HL-60/S4 (cell line): ENCODE measurements at regions not wholly inside any gene's neighbourhood (a gene's known extent, or its start where the extent isn't known, plus 50 kb on each side); places are given as distances from the start of the nearest gene placed in this dataset.
"Not testable (repeated sequence)": the region's sequence is repeated elsewhere in the genome, so short reads cannot be mapped to it uniquely, and the experiment has no call there.

ENCODE experiments used
- in situ Hi-C: fragments of 300-500 bp; cut with MboI; formaldehyde crosslinking; loops from 2 replicates; pipeline ENCODE4 v1.14.3; 2022; ENCODE audit warnings: low sequenced_read_pairs

DNA sequence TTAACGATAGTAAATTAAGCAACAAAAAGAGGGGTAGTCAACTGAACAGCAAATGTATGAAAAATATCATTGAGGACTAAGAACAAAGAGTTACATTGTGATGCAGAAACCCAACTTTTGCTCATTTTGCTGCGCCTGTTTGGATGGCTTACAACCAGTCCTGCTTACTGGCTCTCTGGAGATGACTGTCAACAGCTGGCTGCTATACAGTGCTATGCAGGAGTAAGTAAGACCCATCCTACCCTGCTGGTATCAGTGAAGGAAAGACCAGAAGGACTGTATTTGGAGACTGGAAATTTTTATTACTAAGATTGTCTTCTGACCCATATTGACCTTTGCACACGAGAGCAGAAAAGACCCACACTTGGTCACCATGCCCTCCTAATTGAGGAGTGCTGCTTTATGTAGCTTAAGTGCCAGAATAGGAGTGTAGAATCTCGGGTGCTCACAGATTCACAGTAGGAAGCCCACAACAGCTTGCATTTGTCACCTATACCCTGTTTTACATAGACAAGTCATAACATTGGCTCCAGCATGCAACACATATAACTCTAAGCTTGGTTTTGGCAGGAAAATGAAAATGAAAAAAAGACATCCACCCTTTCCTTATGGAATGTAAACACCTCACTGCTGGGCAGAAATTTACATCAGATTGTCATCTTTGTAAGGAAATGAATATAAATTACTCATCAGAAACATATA lies 1915.0 kb upstream of the CELF4 start:
- in situ Hi-C loops, result no loop called here

DNA sequence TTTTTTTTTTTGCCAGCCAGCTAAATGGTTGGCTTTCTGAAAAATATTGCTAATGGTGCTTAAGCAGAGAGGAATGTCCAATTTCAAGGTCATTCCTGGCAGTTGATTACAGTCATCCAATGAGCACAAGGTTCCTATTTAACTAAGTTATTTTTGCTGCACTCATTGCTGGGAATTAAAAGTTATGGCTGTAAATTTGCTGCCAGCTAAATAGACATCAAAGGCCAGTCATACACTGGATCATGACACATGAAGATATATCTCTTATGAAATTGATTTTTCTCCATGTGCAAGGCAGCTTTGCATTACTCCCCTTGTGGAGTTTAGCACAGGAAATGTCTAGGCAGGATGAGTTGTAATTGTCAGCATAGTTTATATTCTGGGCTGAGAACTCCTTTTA lies 1898.4 kb upstream of the CELF4 start:
- in situ Hi-C loops, result no loop called here

DNA sequence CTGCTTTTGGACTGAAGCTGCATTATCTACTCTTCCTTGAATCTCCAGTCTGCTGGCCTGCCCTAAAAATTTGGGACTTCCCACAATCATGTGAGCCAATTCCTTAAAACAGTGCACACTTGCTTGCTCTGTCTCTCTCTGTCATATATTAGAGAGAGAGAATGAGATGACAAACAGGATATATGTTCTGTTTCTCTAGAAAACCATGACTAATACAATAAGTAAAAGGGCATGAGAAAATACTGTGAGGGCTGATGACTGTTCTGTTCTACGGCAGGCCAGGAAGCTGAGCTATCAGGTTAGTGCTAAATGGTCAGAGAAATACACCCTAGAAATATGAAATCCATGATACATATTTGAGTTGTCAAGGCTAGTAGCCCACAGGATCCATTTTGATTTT lies 1896.8 kb upstream of the CELF4 start:
- in situ Hi-C loops, result no loop called here

DNA sequence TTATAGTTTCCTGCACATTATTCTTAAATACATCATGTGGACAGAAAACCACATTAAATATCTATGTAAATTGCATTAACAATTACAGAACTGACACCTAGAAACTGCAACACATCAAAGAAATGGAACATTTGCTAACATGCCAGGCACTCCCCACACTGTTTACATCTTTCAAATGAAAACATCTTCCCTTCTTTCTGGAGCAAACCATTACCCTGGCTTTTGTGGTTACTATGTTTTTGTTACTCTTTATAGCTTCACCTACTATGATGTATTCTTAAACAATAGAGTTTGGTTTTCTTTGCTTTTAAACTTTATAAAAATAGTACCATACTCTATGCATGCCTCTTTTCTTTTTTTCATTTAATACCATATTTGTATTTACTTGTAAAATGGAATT lies 1894.5 kb upstream of the CELF4 start:
- in situ Hi-C loops, result no loop called here

DNA sequence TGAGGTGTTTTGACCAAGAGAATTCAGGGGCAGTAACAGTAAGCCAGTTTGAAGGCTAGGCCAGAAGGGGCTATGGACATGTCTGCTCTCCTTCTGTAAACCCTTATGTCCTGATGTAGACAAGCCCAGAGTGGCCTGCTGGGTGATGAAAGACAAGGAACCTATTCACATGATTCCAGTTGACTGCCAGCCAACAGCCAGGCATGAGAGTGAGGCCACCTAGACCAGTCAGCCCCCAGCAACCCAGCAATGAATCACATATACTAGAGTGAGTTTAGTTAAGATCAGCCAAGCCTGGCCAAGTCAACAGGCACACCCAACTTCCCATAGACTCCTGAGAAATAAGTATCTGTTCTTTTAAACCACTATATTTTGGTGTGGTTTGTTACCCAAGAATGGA lies 1889.7 kb upstream of the CELF4 start:
- in situ Hi-C loops, result no loop called here

DNA sequence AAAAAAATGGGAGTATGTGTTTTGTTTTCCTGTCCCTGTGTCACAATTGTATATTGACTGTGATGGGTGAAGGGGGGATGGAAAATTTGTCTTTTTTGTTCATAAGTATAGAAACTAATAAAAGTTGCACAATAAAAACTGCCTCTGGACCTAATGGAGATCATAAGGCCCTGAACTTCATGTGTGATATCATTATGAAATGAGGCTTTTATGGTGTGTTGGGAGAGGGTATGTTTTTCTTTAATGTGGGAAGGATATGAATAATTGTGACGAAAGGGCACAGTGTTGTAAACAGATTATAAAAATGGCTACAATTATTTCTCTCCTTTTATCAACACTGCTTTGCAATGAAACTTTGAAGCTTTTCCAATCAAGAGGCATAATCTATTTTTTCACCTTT lies 1889.3 kb upstream of the CELF4 start:
- in situ Hi-C loops, result no loop called here

DNA sequence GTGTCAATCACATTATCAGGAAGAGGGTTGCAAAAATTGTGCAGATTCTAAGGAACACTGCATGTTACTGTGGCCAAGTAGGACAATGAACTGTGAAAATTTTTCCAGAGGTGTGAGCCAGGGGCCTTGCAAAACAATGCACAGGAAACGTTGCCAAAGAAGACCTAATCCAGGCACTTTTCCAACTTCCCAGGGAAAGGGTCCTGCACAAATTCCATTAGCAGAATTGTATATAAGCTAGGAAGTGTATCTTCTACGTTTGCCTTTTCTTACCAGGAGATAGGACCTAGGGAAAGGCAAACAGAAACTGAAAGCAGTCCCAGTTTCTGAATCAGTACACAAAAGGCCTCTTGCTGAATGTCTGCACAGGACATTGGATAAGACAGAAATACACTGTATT lies 1888.3 kb upstream of the CELF4 start:
- in situ Hi-C loops, result no loop called here

DNA sequence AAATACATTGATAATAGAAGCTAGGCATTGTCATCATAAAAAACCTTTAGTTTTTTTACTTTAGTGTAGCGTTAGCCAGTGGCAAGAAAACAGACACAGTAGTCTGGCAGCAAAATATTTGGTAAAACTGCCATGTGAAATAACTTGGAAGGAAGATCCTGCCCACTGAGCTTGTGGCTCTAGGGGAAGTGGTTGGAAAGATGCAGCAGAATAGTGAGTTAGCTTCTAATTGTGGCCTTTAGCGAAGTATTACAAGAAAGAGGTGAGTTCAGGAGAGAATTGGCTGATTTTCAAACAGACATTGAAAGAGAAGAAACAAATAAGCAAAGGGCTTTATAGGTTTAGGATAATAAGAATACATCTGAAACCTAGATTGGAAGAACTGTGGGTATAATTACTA lies 1887.8 kb upstream of the CELF4 start:
- in situ Hi-C loops, result no loop called here

DNA sequence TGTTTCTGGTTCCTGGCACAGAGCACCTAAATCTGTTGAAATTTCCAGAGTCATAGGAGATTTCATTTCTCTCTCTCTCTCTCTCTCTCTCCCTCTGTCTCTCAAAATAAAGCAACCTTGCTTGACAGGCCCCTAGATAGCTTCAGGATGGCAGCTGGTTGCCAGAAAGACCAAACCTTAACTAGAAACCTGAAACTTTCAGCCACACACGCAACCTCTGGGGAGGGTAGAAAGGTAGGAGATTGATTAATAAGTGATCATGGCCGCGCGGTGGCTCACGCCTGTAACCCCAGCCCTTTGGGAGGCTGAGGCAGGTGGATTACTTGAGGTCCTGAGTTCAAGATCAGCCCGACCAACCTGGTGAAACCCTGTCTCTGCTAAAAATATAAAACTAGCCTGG lies 1885.4 kb upstream of the CELF4 start:
- in situ Hi-C loops, result no loop called here

DNA sequence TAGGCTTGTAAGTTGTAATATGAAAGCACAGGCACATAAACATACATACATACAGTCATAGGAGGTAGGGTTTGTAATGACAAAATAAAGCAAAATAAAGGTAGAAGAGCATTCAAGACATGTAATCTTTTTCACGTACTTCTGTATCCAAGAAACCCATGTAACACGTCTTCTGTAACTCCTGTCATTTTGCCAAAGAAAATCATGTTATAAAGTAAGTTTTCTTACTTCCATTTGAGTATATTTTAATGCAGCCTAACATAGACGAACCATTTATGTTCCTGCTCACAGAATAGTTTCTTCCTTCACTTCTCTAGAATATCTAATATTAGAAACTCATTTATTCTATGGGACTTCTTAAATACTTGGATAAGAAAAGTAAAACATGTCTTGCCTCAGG lies 1884.0 kb upstream of the CELF4 start:
- in situ Hi-C loops, result no loop called here

DNA sequence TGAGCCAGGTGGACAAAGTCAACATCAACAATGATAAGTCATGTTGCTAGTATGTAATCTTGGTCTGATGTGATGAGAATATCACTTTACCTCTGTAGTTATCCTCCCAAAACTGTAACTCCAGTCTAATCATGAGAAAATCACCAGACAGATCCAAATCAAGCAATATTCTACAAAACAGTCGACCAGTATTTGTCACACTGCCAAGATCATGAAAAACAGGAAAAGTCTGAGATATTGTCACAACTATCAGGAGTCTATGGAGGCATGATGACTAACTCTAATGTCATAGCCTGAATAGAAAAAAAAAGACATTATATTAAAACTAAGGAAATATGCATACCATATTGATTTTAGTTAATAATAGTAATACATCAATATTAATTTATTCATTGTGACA lies 1883.3 kb upstream of the CELF4 start:
- in situ Hi-C loops, result no loop called here

DNA sequence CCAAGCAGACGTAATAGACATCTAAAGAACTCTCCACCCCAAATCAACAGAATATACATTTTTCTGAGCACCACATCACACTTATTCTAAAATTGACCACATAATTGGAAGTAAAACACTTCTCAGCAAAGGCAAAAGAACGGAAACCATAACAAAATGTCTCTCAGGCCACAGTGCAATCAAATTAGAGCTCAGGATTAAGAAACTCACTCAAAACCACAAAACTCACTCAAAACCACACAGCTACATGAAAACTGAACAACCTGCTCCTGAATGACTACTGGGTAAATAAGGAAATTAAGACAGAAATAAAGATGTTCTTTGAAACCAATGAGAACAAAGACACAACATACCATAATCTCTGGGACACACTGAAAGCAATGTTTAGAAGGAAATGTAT lies 1879.4 kb upstream of the CELF4 start:
- in situ Hi-C loops, result not testable (repeated sequence)

DNA sequence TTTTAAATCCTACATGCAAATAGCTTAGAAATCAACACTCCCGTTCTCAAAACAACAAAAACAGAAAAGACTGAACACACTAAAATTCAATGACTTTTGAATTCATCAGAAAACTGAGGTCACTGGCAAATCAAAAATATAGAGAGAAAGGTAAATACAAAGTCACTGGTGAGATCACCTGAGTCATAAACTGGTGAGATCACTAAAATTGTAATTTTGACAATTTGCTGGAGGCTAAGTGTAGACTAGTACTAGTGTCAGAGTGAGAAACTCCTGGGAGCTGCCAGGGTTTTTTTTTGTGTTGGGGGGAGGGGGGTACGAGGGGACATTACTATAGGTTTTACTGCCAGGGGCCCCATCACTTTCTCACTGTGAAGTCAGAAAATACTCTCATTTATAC lies 1876.0 kb upstream of the CELF4 start:
- in situ Hi-C loops, result no loop called here

DNA sequence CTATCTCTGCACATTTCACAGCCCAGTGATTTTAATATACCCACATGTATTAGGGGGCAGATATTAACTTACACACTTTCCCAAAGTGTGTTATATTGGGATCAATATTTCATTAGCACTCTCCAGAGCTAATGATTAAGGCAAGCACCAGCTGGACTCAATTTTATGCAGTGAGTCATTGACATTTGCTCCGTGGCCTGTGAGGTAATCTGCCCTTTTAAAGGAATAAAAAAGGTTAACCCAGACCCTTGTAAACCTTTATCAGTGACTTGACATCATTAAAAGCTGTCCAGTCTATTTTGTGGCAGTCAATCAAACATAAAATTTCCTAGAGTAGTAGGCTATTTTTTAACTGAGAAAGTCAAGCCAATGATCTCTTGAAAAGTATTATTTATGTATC lies 1870.4 kb upstream of the CELF4 start:
- in situ Hi-C loops, result no loop called here

DNA sequence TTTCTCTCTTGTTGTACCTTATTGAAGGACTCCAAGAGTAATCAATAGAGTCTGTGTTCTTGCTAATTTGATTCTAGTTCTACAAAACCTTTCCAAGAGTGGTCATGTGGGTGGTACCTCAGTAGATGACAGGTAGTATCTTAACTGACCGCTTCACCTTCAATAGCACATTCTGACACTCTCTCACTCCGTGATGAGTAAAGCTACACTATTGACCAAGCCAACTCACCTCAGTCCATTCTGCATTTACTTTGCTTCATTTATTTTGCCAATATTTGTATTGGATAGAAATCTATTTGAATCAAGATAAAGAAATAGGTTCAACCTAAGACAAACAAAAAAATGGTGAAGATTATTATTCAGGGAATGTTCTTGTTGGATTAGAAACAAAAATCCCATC lies 1869.6 kb upstream of the CELF4 start:
- in situ Hi-C loops, result no loop called here

DNA sequence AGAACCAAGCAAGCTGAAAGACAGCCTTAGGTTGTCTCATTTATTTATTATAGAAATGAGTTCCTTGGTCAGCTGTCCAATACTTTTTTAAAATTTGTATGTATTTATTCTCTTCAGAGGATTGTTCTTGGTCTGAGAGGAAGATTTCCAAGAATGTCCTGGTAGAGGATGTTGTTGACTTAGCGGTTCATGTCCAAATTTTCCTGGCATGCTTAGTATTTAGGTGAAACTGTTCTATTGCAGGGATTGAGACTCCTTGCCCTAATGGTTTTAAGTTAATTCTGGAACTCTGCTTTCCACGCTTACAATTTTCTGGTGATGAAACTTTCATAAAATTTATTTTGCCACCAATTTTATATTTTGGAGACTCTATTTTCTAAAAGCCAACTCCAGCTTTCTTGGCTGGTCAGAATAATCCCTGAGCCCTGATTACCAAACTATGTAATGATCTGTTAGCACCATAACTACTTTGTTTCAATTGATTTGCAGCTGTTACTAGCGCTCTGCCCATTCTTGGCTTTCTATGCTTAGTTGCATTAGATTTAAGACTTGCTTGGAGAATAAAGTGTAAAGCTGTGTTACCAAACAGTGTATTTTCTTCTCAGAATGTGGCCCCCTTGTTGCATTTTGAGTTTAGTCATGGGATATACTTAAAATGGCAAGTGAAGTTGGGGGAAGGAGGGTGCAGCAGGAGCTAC lies 1868.8 kb upstream of the CELF4 start:
- in situ Hi-C loops, result no loop called here

DNA sequence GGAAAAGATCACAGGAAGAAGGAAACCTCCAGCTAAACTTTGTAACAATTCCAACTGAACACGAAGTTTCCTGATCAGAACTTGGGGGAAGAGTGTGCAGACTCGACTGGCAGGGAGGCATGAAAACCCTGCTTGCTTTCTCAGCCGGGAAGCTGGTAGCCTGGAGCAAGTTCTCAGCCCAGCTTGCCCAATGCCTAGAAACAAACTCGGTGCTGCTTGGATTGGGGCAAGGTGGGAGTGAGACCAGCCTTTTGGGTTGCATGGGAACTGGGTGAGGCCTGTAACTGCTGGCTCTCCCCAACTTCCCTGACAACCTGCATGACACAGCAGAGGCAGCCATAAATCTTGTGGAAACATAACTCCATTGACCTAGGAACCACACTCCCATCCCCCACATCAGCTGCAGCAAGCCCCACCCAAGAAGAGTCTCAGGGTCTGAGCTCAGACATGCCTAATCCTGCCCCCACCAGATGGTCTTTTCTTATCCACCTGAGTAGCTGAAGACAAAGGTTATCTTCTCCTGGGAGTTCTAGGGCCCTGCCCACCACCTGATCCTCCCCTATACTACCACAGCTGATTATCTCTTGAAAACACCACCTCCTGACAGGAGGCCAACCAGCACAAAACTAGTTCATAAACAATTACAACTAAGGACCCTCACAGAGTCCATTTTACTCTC lies 1859.7 kb upstream of the CELF4 start:
- in situ Hi-C loops, result no loop called here

DNA sequence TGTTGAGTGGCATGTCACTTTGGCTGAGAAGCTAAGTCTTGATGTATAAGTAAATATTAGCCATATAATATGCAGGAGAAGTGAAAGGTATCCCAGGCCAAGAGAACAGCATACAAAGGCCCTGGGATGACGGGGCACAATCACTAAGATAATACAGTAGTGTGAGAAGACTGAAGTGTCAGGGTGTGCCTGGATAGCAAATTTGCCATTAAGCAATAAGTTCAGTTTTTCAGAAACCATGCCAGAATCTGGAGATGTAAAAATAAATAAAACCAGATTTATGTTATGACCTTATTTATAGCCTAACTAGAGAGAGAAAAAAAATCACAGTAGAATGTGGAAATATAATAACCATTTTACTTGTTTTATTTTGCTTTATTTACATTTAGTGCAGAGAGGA lies 1858.7 kb upstream of the CELF4 start:
- in situ Hi-C loops, result no loop called here

DNA sequence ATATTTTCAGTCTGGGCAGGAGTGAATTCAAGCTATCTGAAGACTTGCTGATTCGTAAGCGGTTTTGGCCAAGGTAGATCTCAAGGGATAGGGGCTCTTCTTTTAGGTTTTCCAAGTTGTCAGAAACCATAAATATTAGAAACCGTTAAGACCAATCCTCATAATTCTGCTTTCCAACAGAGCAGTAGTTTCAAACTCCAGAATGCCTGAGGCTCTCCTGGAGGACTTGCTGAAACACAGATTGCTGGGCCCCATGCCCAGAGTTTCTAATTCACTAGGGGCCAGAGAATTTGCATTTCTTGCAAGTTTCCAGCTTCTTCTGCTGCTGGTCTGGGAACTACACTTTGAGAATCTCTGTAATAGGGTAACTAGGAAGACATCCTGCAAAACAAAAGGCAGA lies 1855.7 kb upstream of the CELF4 start:
- in situ Hi-C loops, result no loop called here

DNA sequence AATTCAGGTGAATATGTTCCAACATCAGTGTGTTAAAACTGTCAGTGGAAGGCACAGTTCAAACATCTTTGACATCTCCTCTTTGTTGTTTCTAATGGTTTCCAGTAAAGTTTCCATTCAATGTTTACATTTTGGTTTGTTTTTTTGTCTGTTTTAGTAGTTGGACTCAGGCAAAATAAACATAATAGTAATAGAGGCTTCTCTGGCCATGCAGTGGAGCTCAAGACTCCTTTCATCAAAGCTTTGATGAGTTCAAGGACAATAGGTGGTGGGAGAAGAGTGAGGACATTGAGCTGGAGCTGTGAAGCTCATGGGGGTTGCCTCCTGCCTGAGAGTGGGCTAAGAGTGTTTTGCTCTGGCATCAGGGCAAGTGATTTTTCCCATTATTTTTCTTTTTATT lies 1853.7 kb upstream of the CELF4 start:
- in situ Hi-C loops, result no loop called here

DNA sequence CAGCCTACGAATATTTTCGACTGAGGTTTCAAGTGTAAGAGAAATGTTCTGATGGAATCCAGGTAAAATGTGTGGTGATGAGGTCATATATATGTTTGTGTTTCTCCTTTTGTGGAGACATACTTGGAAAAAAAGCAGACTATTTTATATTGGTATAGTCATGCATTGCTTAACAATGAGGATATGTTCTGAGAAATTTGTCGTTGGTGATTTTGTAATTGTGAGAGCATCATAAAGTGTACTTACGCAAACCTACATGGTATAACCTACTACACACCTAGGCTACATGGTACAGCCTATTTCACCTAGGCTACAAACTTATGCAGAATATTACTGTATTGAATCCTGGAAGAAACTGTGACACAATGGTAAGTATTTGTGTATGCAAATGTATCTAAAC lies 1849.9 kb upstream of the CELF4 start:
- in situ Hi-C loops, result no loop called here

DNA sequence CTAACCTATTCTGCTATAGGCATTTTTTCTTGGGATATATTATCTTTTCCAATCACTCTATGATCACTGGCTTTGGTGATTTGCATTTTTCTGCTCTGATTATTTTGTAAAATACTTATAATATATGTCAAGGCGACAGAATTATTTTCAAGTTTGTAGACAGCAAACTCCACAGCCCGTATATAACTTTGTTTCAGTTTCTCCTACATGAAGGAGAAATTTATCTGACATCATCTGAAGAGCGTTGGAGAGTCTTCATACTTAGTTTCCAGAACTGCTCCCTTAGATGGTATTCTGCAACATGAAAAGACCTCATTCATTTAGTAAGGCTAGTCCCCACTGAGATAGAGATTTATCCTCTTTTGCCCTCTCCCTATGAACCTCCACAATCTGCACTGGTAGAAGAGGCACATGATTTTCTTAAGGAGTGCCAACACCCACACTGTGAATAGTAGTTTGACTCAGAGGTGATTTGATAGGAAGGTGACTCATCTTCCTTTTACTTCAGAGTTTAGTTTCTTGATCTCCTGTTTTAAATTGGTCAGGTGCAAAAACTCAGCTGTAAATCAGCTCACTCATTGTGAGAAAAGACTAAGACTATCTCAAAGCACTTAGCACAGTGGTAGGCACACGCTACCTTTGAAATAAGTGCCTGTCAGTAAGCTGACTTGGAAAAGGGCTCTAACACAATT lies 1848.6 kb upstream of the CELF4 start:
- in situ Hi-C loops, result no loop called here
